ENCODE measurements at regions not wholly inside any gene's neighbourhood (a gene's known extent, or its start where the extent isn't known, plus 50 kb on each side); places are given as distances from the start of the nearest gene placed in this dataset.

- no peak for TF ChIP-seq CREB1 (IDR thresholded peaks at IDR 0.05; ENCODE audit: low read depth)
- TF ChIP-seq CEBPB (IDR thresholded peaks at IDR 0.05), result peak; percentile 47; the same call in 1 of the 2 replicates
- TF ChIP-seq FOXM1 (IDR thresholded peaks at IDR 0.05; ENCODE audit: borderline replicate concordance, low read depth), result peak; percentile 83
- no peak for TF ChIP-seq MAX (IDR thresholded peaks at IDR 0.05)
- TF ChIP-seq NFIC (IDR thresholded peaks at IDR 0.05), result peak; percentile 86
- TF ChIP-seq RAD21 (IDR thresholded peaks at IDR 0.05; ENCODE audit: low read depth), result 0 out of 2 replicates have a peak, but pooled peaks have one; percentile 2
- TF ChIP-seq EP300 (IDR thresholded peaks at IDR 0.05; ENCODE audit: borderline replicate concordance), result peak; percentile 94
- TF ChIP-seq TCF12 (IDR thresholded peaks at IDR 0.05; ENCODE audit: low read depth), result peak; percentile 87
- TF ChIP-seq TEAD4 (IDR thresholded peaks at IDR 0.05), result peak; percentile 99
- no peak for TF ChIP-seq USF1 (IDR thresholded peaks at IDR 0.05)
- TF ChIP-seq YY1 (IDR thresholded peaks at IDR 0.05; ENCODE audit: low read depth), result 0 out of 2 replicates have a peak, but pooled peaks have one; percentile 35
These were observed 941.0 kb upstream of the CHORDC1 start for GRCh38 chr11:91163619-91164451.

GRCh38 chr11:91160661-91161060 lies 937.8 kb upstream of the CHORDC1 start:
- no peak for TF ChIP-seq EGR1 (IDR thresholded peaks at IDR 0.05)
- TF ChIP-seq NFIC (IDR thresholded peaks at IDR 0.05), result no peak
- TF ChIP-seq MAX (IDR thresholded peaks at IDR 0.05), result no peak
- TF ChIP-seq USF1 (IDR thresholded peaks at IDR 0.05), result no peak
- no peak for TF ChIP-seq RAD21 (IDR thresholded peaks at IDR 0.05; ENCODE audit: low read depth)
- no peak for TF ChIP-seq YY1 (IDR thresholded peaks at IDR 0.05; ENCODE audit: low read depth)
- no peak for TF ChIP-seq REST (IDR thresholded peaks at IDR 0.05; ENCODE audit: low read depth)
- TF ChIP-seq CEBPB (IDR thresholded peaks at IDR 0.05), result no peak
- TF ChIP-seq ZBTB7A (IDR thresholded peaks at IDR 0.05; ENCODE audit: low read depth), result no peak
- no peak for TF ChIP-seq FOXM1 (IDR thresholded peaks at IDR 0.05; ENCODE audit: borderline replicate concordance, low read depth)
- no peak for TF ChIP-seq TAF1 (IDR thresholded peaks at IDR 0.05; ENCODE audit: low read depth)
- TF ChIP-seq EP300 (IDR thresholded peaks at IDR 0.05; ENCODE audit: borderline replicate concordance), result no peak
- TF ChIP-seq TEAD4 (IDR thresholded peaks at IDR 0.05), result no peak
- no peak for TF ChIP-seq TCF12 (IDR thresholded peaks at IDR 0.05; ENCODE audit: low read depth)
- no peak for TF ChIP-seq CREB1 (IDR thresholded peaks at IDR 0.05; ENCODE audit: low read depth)

GRCh38 chr11:91158891-91159537 lies 936.2 kb upstream of the CHORDC1 start:
- TF ChIP-seq RAD21 (IDR thresholded peaks at IDR 0.05; ENCODE audit: low read depth) (no peak), CEBPB (IDR thresholded peaks at IDR 0.05) (no peak), TAF1 (IDR thresholded peaks at IDR 0.05; ENCODE audit: low read depth) (no peak), TCF12 (IDR thresholded peaks at IDR 0.05; ENCODE audit: low read depth) (no peak), EGR1 (IDR thresholded peaks at IDR 0.05) (no peak), FOXM1 (IDR thresholded peaks at IDR 0.05; ENCODE audit: borderline replicate concordance, low read depth) (no peak), CREB1 (IDR thresholded peaks at IDR 0.05; ENCODE audit: low read depth) (no peak), MAX (IDR thresholded peaks at IDR 0.05) (no peak), TEAD4 (IDR thresholded peaks at IDR 0.05) (peak; percentile 8; the same call in 1 of the 2 replicates), NFIC (IDR thresholded peaks at IDR 0.05) (no peak), YY1 (IDR thresholded peaks at IDR 0.05; ENCODE audit: low read depth) (no peak), EP300 (IDR thresholded peaks at IDR 0.05; ENCODE audit: borderline replicate concordance) (peak; percentile 47), REST (IDR thresholded peaks at IDR 0.05; ENCODE audit: low read depth) (no peak), ZBTB7A (IDR thresholded peaks at IDR 0.05; ENCODE audit: low read depth) (no peak)

GRCh38 chr11:91158297-91158696 lies 935.4 kb upstream of the CHORDC1 start:
- TF ChIP-seq ZBTB7A (IDR thresholded peaks at IDR 0.05; ENCODE audit: low read depth) (no peak), MAX (IDR thresholded peaks at IDR 0.05) (no peak), NFIC (IDR thresholded peaks at IDR 0.05) (no peak), FOXM1 (IDR thresholded peaks at IDR 0.05; ENCODE audit: borderline replicate concordance, low read depth) (no peak), EGR1 (IDR thresholded peaks at IDR 0.05) (no peak), USF1 (IDR thresholded peaks at IDR 0.05) (no peak)

Data from Ishikawa (cell line).